ENCODE measurements at regions not wholly inside any gene's neighbourhood (a gene's known extent, or its start where the extent isn't known, plus 50 kb on each side); places are given as distances from the start of the nearest gene placed in this dataset.

- peak overlapping the region in 1 of 2 donors; percentile 70 for H3K27ac ChIP-seq (ENCODE audit: low read depth in 2 of 2, low read length in 1 of 2)
- H3K4me1 ChIP-seq (ENCODE audit: control insufficient read depth in 2 of 2, insufficient read depth in 2 of 2, low read length in 1 of 2), result peaks cover 0 to 3% of the 10 kb centered on the region in 2 donors
- 46 to 57% methylated on average over 3 of the region's 3 CpGs for WGBS, 2 donors
- no peak overlapping the region for H3K4me3 ChIP-seq (ENCODE audit: low read depth in 1 of 2, low read length in 2 of 2)
- H3K36me3 ChIP-seq (ENCODE audit: control insufficient read depth in 2 of 2, insufficient read depth in 2 of 2, low read length in 1 of 2), result no peaks in the 10 kb centered on the region
- H3K27me3 ChIP-seq (ENCODE audit: control insufficient read depth in 1 of 2, insufficient read depth in 2 of 2, low read length in 2 of 2), result no peaks in the 10 kb centered on the region
- H3K9me3 ChIP-seq (ENCODE audit: control insufficient read depth in 2 of 2, insufficient read depth in 1 of 2, low read depth in 1 of 2, low read length in 1 of 2), result no peaks in the 10 kb centered on the region
These were observed 72.1 kb upstream of the DSG1 start for GRCh38 chr18:31245820-31246219.

GRCh38 chr18:31246460-31246859 lies 71.5 kb upstream of the DSG1 start:
- Histone ChIP-seq H3K4me3 (ENCODE audit: low read depth in 1 of 2, low read length in 2 of 2) (no peak overlapping the region), H3K9me3 (ENCODE audit: control insufficient read depth in 2 of 2, insufficient read depth in 1 of 2, low read depth in 1 of 2, low read length in 1 of 2) (no peaks in the 10 kb centered on the region), H3K27me3 (ENCODE audit: control insufficient read depth in 1 of 2, insufficient read depth in 2 of 2, low read length in 2 of 2) (no peaks in the 10 kb centered on the region), H3K27ac (ENCODE audit: low read depth in 2 of 2, low read length in 1 of 2) (peak overlapping the region in 1 of 2 donors; percentile 66), H3K36me3 (ENCODE audit: control insufficient read depth in 2 of 2, insufficient read depth in 2 of 2, low read length in 1 of 2) (no peaks in the 10 kb centered on the region), H3K4me1 (ENCODE audit: control insufficient read depth in 2 of 2, insufficient read depth in 2 of 2, low read length in 1 of 2) (peaks cover 0 to 3% of the 10 kb centered on the region in 2 donors)
- WGBS, 2 donors, result 69 to 77% methylated on average over 2 of the region's 2 CpGs

DNA sequence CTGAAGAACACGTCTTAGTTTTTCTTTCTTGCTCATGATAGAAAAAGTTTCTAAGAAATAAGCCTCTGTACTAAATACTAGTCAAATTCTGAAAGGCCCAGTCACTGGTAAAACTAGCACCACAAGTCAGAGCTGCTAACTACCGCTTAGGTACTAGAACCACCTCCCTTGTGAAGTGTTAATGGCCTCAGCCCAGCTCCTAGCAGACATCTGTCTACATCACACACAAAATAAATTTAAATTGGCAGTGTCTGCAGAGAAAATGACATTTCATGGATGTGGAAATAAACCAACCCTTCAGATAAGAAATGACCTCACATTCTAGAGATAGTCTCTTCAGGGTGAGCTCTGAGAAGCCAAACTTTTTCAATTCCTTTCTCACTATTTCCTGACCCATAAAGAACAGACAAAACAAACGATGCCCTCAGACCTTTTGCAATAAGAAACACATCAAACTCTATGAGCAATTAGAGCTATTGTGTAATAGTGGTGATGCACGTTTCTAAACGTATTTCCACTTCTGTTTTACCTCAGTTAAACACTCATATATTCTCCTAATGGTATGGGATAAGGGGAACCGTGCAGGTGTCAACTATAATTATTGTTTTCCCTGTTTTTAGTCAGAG lies 70.3 kb upstream of the DSG1 start:
- H3K4me1 ChIP-seq (ENCODE audit: control insufficient read depth in 2 of 2, insufficient read depth in 2 of 2, low read length in 1 of 2), result peaks cover 0 to 3% of the 10 kb centered on the region in 2 donors

DNA sequence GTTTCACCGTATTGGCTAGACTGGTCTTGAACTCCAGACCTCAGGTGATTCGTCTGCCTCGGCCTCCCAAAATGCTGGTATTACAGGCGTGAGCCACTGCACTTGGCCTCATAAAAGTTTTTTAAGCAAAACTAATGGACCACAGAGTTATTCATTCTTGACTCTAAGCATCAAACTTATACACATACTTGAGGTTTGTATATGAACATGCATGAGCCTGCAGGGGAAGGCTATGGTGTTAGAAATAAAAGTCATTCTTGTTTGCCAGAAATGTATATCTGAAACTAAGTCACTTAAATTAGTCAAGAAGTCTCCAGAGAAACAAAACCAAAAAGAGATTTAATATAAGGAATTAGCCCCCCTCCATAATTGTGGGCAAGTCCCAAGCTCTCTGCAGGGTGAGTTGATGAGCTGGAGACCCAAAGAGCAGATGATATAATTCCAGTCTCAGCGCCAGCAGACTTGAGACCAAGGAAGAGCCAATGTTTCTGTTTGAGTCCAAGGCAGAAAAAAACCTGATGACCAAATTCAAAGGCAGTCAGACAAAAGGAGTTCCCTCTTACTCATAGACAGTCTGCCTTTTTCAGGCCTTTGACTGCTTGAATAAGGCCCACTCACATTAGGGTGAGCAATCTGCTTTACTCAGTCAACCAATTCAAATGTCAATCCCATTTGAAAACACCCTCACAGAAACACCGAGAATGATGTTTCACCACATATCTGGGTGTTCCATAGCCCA lies 69.0 kb upstream of the DSG1 start:
- Histone ChIP-seq H3K4me3 (ENCODE audit: low read depth in 1 of 2, low read length in 2 of 2) (no peak overlapping the region), H3K27ac (ENCODE audit: low read depth in 2 of 2, low read length in 1 of 2) (peak overlapping the region; percentile 60 to 87), H3K36me3 (ENCODE audit: control insufficient read depth in 2 of 2, insufficient read depth in 2 of 2, low read length in 1 of 2) (no peaks in the 10 kb centered on the region), H3K9me3 (ENCODE audit: control insufficient read depth in 2 of 2, insufficient read depth in 1 of 2, low read depth in 1 of 2, low read length in 1 of 2) (no peaks in the 10 kb centered on the region), H3K4me1 (ENCODE audit: control insufficient read depth in 2 of 2, insufficient read depth in 2 of 2, low read length in 1 of 2) (no peaks in the 10 kb centered on the region), H3K27me3 (ENCODE audit: control insufficient read depth in 1 of 2, insufficient read depth in 2 of 2, low read length in 2 of 2) (no peaks in the 10 kb centered on the region)
- 62 to 78% methylated on average over 6 of the region's 6 CpGs for WGBS, 2 donors

More for the DNA sequence above, 70.3 kb upstream of the DSG1 start:
- Histone ChIP-seq H3K36me3 (ENCODE audit: control insufficient read depth in 2 of 2, insufficient read depth in 2 of 2, low read length in 1 of 2) (no peaks in the 10 kb centered on the region), H3K9me3 (ENCODE audit: control insufficient read depth in 2 of 2, insufficient read depth in 1 of 2, low read depth in 1 of 2, low read length in 1 of 2) (no peaks in the 10 kb centered on the region), H3K4me3 (ENCODE audit: low read depth in 1 of 2, low read length in 2 of 2) (no peak overlapping the region), H3K27me3 (ENCODE audit: control insufficient read depth in 1 of 2, insufficient read depth in 2 of 2, low read length in 2 of 2) (no peaks in the 10 kb centered on the region), H3K27ac (ENCODE audit: low read depth in 2 of 2, low read length in 1 of 2) (peak overlapping the region; percentile 57 to 71)
- 47 to 49% methylated on average over 6 of the region's 6 CpGs for WGBS, 2 donors

DNA sequence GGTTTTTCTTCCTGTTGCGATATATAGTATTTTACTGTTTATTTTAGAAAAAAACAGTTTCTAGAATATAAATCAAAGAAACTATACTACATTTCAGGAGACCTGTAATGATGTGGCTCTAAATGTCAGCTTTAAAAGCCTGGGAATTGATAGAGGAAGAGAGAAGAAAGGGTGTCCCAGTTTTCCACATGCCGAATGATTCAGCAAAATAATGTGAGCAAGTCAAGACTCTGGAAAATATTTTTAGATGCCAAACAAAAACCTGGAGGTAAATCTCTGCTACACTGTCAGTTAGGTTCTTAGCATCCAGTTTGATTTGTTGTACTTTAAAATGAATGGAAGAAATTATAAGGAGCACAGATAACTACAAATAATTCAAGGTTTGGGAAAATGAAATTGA lies 67.1 kb upstream of the DSG1 start:
- Histone ChIP-seq H3K27ac (ENCODE audit: low read depth in 2 of 2, low read length in 1 of 2) (no peak overlapping the region), H3K4me3 (ENCODE audit: low read depth in 1 of 2, low read length in 2 of 2) (no peak overlapping the region), H3K4me1 (ENCODE audit: control insufficient read depth in 2 of 2, insufficient read depth in 2 of 2, low read length in 1 of 2) (peaks cover 0 to 3% of the 10 kb centered on the region in 2 donors), H3K36me3 (ENCODE audit: control insufficient read depth in 2 of 2, insufficient read depth in 2 of 2, low read length in 1 of 2) (no peaks in the 10 kb centered on the region), H3K9me3 (ENCODE audit: control insufficient read depth in 2 of 2, insufficient read depth in 1 of 2, low read depth in 1 of 2, low read length in 1 of 2) (no peaks in the 10 kb centered on the region), H3K27me3 (ENCODE audit: control insufficient read depth in 1 of 2, insufficient read depth in 2 of 2, low read length in 2 of 2) (no peaks in the 10 kb centered on the region)
- 67 to 80% methylated on average over 2 of the region's 2 CpGs for WGBS, 2 donors

DNA sequence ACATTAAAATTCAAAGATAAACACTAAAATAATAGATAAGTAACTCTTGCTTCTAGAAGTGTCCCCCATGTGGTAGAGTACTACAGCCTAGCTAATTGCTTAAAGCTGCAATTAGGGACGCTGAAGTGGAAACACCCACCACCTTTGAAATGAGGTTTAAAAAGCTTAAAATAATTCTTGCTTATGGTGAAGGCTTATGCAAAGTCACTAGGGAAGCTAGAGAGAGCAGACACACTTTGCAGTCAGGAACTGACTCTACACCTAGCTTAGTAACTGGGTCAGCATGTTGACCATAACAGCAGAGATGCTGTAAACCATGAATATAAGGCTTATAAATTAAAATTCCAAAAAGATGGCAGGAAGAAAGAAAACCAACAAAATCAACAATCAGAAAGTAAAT lies 65.4 kb upstream of the DSG1 start:
- Histone ChIP-seq H3K4me1 (ENCODE audit: control insufficient read depth in 2 of 2, insufficient read depth in 2 of 2, low read length in 1 of 2) (peaks cover 0 to 3% of the 10 kb centered on the region in 2 donors), H3K9me3 (ENCODE audit: control insufficient read depth in 2 of 2, insufficient read depth in 1 of 2, low read depth in 1 of 2, low read length in 1 of 2) (no peaks in the 10 kb centered on the region), H3K4me3 (ENCODE audit: low read depth in 1 of 2, low read length in 2 of 2) (no peak overlapping the region), H3K27me3 (ENCODE audit: control insufficient read depth in 1 of 2, insufficient read depth in 2 of 2, low read length in 2 of 2) (no peaks in the 10 kb centered on the region), H3K36me3 (ENCODE audit: control insufficient read depth in 2 of 2, insufficient read depth in 2 of 2, low read length in 1 of 2) (no peaks in the 10 kb centered on the region), H3K27ac (ENCODE audit: low read depth in 2 of 2, low read length in 1 of 2) (no peak overlapping the region)
- WGBS, 2 donors, result 80 to 82% methylated on average over 1 of the region's 1 CpG

- 58 to 66% methylated on average over 1 of the region's 1 CpG for WGBS, 2 donors
- Histone ChIP-seq H3K36me3 (ENCODE audit: control insufficient read depth in 2 of 2, insufficient read depth in 2 of 2, low read length in 1 of 2) (no peaks in the 10 kb centered on the region), H3K27ac (ENCODE audit: low read depth in 2 of 2, low read length in 1 of 2) (peak overlapping the region; percentile 71 to 86), H3K9me3 (ENCODE audit: control insufficient read depth in 2 of 2, insufficient read depth in 1 of 2, low read depth in 1 of 2, low read length in 1 of 2) (no peaks in the 10 kb centered on the region), H3K4me3 (ENCODE audit: low read depth in 1 of 2, low read length in 2 of 2) (no peak overlapping the region), H3K4me1 (ENCODE audit: control insufficient read depth in 2 of 2, insufficient read depth in 2 of 2, low read length in 1 of 2) (peaks cover 0 to 3% of the 10 kb centered on the region in 2 donors), H3K27me3 (ENCODE audit: control insufficient read depth in 1 of 2, insufficient read depth in 2 of 2, low read length in 2 of 2) (no peaks in the 10 kb centered on the region)
These were observed 62.0 kb upstream of the DSG1 start for GRCh38 chr18:31255953-31256352.

GRCh38 chr18:31258789-31259188 lies 59.2 kb upstream of the DSG1 start:
- no peaks in the 10 kb centered on the region for H3K36me3 ChIP-seq (ENCODE audit: control insufficient read depth in 2 of 2, insufficient read depth in 2 of 2, low read length in 1 of 2)
- WGBS, 2 donors, result 74 to 89% methylated on average over 3 of the region's 3 CpGs
- no peaks in the 10 kb centered on the region for H3K9me3 ChIP-seq (ENCODE audit: control insufficient read depth in 2 of 2, insufficient read depth in 1 of 2, low read depth in 1 of 2, low read length in 1 of 2)
- H3K4me3 ChIP-seq (ENCODE audit: low read depth in 1 of 2, low read length in 2 of 2), result no peak overlapping the region
- H3K27ac ChIP-seq (ENCODE audit: low read depth in 2 of 2, low read length in 1 of 2), result no peak overlapping the region
- H3K27me3 ChIP-seq (ENCODE audit: control insufficient read depth in 1 of 2, insufficient read depth in 2 of 2, low read length in 2 of 2), result no peaks in the 10 kb centered on the region
- H3K4me1 ChIP-seq (ENCODE audit: control insufficient read depth in 2 of 2, insufficient read depth in 2 of 2, low read length in 1 of 2), result peaks cover 0 to 3% of the 10 kb centered on the region in 2 donors

DNA sequence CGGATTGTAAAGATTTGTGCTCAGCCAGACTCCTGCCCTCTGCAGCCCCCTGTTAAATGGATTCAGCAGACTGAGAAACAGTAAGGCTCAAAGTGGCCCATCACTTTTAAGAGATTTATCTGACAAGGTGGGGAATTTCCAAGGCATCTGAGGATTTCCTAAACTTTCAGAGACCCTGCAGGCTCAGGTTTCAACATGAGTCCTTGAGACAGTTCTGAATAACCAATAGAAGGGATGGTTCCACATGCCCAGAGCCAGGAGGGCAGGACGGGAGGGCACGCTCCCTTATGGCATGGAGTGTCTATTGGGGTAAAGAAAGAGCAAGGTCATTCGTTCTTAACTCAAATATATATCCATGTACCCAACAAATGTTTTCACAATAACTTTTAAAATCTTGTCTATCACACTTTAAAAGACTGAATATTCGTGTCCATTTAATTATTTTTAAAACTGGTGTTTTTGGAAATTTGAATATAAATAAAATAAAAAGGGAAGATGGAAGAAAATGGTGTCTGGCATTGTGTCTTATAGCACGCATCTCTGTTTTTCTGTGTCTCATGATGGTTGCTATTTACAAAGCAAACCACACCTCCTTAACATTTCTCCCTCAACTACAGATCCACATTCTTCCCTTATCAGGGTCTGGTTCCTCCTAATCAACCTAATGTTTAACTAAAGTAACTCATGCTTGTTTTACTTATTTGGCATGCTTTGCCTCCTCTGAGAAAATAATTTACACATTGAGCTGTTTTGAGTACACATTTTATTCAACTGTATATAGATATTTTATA lies 56.0 kb upstream of the DSG1 start:
- no peak overlapping the region for H3K4me3 ChIP-seq (ENCODE audit: low read depth in 1 of 2, low read length in 2 of 2)
- no peaks in the 10 kb centered on the region for H3K9me3 ChIP-seq (ENCODE audit: control insufficient read depth in 2 of 2, insufficient read depth in 1 of 2, low read depth in 1 of 2, low read length in 1 of 2)
- H3K4me1 ChIP-seq (ENCODE audit: control insufficient read depth in 2 of 2, insufficient read depth in 2 of 2, low read length in 1 of 2), result no peaks in the 10 kb centered on the region
- H3K27me3 ChIP-seq (ENCODE audit: control insufficient read depth in 1 of 2, insufficient read depth in 2 of 2, low read length in 2 of 2), result no peaks in the 10 kb centered on the region
- H3K36me3 ChIP-seq (ENCODE audit: control insufficient read depth in 2 of 2, insufficient read depth in 2 of 2, low read length in 1 of 2), result no peaks in the 10 kb centered on the region
- H3K27ac ChIP-seq (ENCODE audit: low read depth in 2 of 2, low read length in 1 of 2), result no peak overlapping the region
- WGBS, 2 donors, result 63 to 64% methylated on average over 6 of the region's 6 CpGs
